NCI-H1048 (cell line): ENCODE measurements at regions not wholly inside any gene's neighbourhood (a gene's known extent, or its start where the extent isn't known, plus 50 kb on each side); places are given as distances from the start of the nearest gene placed in this dataset.
"Not testable (repeated sequence)": the region's sequence is repeated elsewhere in the genome, so short reads cannot be mapped to it uniquely, and the experiment has no call there.

Source experiments
- DNase-seq: peaks from one replicate; lab custom pipeline; 2025; lab: John Stamatoyannopoulos, UW

GRCh38 chr17:63293323-63294075, 152.6 kb downstream of the CYB561 start:
- DNase-seq = no peak

GRCh38 chr17:63294776-63295175, 151.3 kb downstream of the CYB561 start:
- no peak for DNase-seq

GRCh38 chr17:63295288-63295687, 150.8 kb downstream of the CYB561 start:
- no peak for DNase-seq

- no peak for DNase-seq
Measured at GRCh38 chr17:63295839-63296590, 150.1 kb downstream of the CYB561 start.

GRCh38 chr17:63298916-63299315, 147.2 kb downstream of the CYB561 start:
- DNase-seq = not testable (repeated sequence)

- DNase-seq = no peak
Measured at GRCh38 chr17:63304704-63305261, 141.3 kb downstream of the CYB561 start.

- DNase-seq = no peak
Measured at GRCh38 chr17:63305857-63306256, 140.2 kb downstream of the CYB561 start.

GRCh38 chr17:63306855-63307254, 139.3 kb downstream of the CYB561 start:
- DNase-seq = no peak

- DNase-seq = no peak
Measured at GRCh38 chr17:63308272-63308671, 137.8 kb downstream of the CYB561 start.

- no peak for DNase-seq
Measured at GRCh38 chr17:63309021-63309420, 137.1 kb downstream of the CYB561 start.

- no peak for DNase-seq
Measured at GRCh38 chr17:63311416-63311937, 134.6 kb downstream of the CYB561 start.

GRCh38 chr17:63314761-63315160, 131.3 kb downstream of the CYB561 start:
- DNase-seq = no peak

- DNase-seq = no peak
Measured at GRCh38 chr17:63316100-63316499, 130.0 kb downstream of the CYB561 start.

GRCh38 chr17:63317166-63317840, 128.8 kb downstream of the CYB561 start:
- no peak for DNase-seq

GRCh38 chr17:63325808-63326207, 120.3 kb downstream of the CYB561 start:
- no peak for DNase-seq

GRCh38 chr17:63329876-63330275, 116.2 kb downstream of the CYB561 start:
- no peak for DNase-seq

GRCh38 chr17:63331301-63332061, 114.6 kb downstream of the CYB561 start:
- no peak for DNase-seq

GRCh38 chr17:63332286-63332685, 113.8 kb downstream of the CYB561 start:
- no peak for DNase-seq

GRCh38 chr17:63333869-63334268, 112.2 kb downstream of the CYB561 start:
- no peak for DNase-seq

GRCh38 chr17:63335831-63336230, 110.3 kb downstream of the CYB561 start:
- no peak for DNase-seq

- no peak for DNase-seq
Measured at GRCh38 chr17:63337579-63337978, 108.5 kb downstream of the CYB561 start.

- no peak for DNase-seq
Measured at GRCh38 chr17:63338272-63338671, 107.8 kb downstream of the CYB561 start.
